H9 (cell line): ENCODE measurements at regions not wholly inside any gene's neighbourhood (a gene's known extent, or its start where the extent isn't known, plus 50 kb on each side); places are given as distances from the start of the nearest gene placed in this dataset.

ENCODE experiments used
- DNase-seq: peaks from one replicate; pipeline ENCODE4 v3.0.0-alpha.2; 2017
- H2AFZ ChIP-seq: one replicate; pipeline ENCODE4 v1.6.1; 2013; ENCODE audit warnings: mild to moderate bottlenecking, low read length, control low read depth, moderate library complexity
- H2AK5ac ChIP-seq: 2 replicates; pipeline ENCODE4 v1.6.1; 2013; ENCODE audit warnings: low read length, control low read depth, mixed read lengths; ENCODE audit not compliant: insufficient read length
- H2BK120ac ChIP-seq: one replicate; pipeline ENCODE4 v1.6.1; 2013; ENCODE audit warnings: low read depth, mild to moderate bottlenecking, low read length, control low read depth, inconsistent platforms; ENCODE audit not compliant: poor library complexity, severe bottlenecking
- H2BK12ac ChIP-seq: 2 replicates; pipeline ENCODE4 v1.6.1; 2013; ENCODE audit warnings: low read length, control low read depth, mixed read lengths, low read depth; ENCODE audit not compliant: insufficient read length
- H2BK15ac ChIP-seq: 2 replicates; pipeline ENCODE4 v1.6.1; 2013; ENCODE audit warnings: low read depth, low read length, control low read depth
- H2BK20ac ChIP-seq: one replicate; pipeline ENCODE4 v1.6.1; 2013; ENCODE audit warnings: low read depth, mild to moderate bottlenecking, low read length, control low read depth, inconsistent platforms; ENCODE audit not compliant: poor library complexity, severe bottlenecking
- H2BK5ac ChIP-seq: 2 replicates; pipeline ENCODE4 v1.6.1; 2013; ENCODE audit warnings: low read length, control low read depth, mixed read lengths; ENCODE audit not compliant: insufficient read length
- H3K14ac ChIP-seq: 2 replicates; pipeline ENCODE4 v1.6.1; 2013; ENCODE audit warnings: low read length, control low read depth; ENCODE audit not compliant: insufficient read depth
- H3K18ac ChIP-seq: 2 replicates; pipeline ENCODE4 v1.6.1; 2013; ENCODE audit warnings: low read depth, mild to moderate bottlenecking, mixed read lengths, low read length, control low read depth; ENCODE audit not compliant: insufficient read length
- H3K23ac ChIP-seq: 2 replicates; pipeline ENCODE4 v1.6.1; 2013; ENCODE audit warnings: low read length, control low read depth, mixed read lengths, low read depth; ENCODE audit not compliant: insufficient read length
- H3K23me2 ChIP-seq: 2 replicates; pipeline ENCODE4 v1.6.1; 2013; ENCODE audit warnings: low read depth, mild to moderate bottlenecking, mixed read lengths, low read length, control low read depth; ENCODE audit not compliant: insufficient read length, poor library complexity, severe bottlenecking
- H3K27ac ChIP-seq: 2 replicates; pipeline ENCODE4 v1.5.1; 2013; ENCODE audit warnings: low read length, control low read depth, mixed read lengths, low read depth; ENCODE audit not compliant: insufficient read length
- H3K27me3 ChIP-seq: 2 replicates; pipeline ENCODE4 v1.6.1; 2013; ENCODE audit warnings: low read length, control low read depth, inconsistent platforms; ENCODE audit not compliant: insufficient read depth
- H3K4ac ChIP-seq: 2 replicates; pipeline ENCODE4 v1.6.1; 2013; ENCODE audit warnings: low read depth, mild to moderate bottlenecking, control low read depth, inconsistent platforms, low read length, moderate library complexity
- H3K4me1 ChIP-seq: 2 replicates; pipeline ENCODE4 v1.6.1; 2013; ENCODE audit warnings: low read length, control low read depth, inconsistent platforms; ENCODE audit not compliant: insufficient read depth
- H3K4me2 ChIP-seq: 2 replicates; pipeline ENCODE4 v1.6.1; 2013; ENCODE audit warnings: low read length, control low read depth, mixed read lengths; ENCODE audit not compliant: insufficient read length, insufficient read depth
- H3K56ac ChIP-seq: 2 replicates; pipeline ENCODE4 v1.6.1; 2013; ENCODE audit warnings: low read depth, mild to moderate bottlenecking, mixed read lengths, low read length, control low read depth; ENCODE audit not compliant: insufficient read length
- H3K79me1 ChIP-seq: 2 replicates; pipeline ENCODE4 v1.6.1; 2013; ENCODE audit warnings: low read depth, mild to moderate bottlenecking, moderate library complexity, low read length, control low read depth, inconsistent platforms; ENCODE audit not compliant: insufficient read depth, poor library complexity, severe bottlenecking
- H3K79me2 ChIP-seq: 2 replicates; pipeline ENCODE4 v1.6.1; 2013; ENCODE audit warnings: low read length, control low read depth, inconsistent platforms; ENCODE audit not compliant: insufficient read depth
- H3K9ac ChIP-seq: 2 replicates; pipeline ENCODE4 v1.6.1; 2013; ENCODE audit warnings: low read length, control low read depth, mixed read lengths; ENCODE audit not compliant: insufficient read length; ENCODE audit errors: extremely low read depth
- H3K9me3 ChIP-seq: one replicate; pipeline ENCODE4 v1.6.1; 2013; ENCODE audit warnings: low read depth, low read length, inconsistent platforms; ENCODE audit not compliant: control insufficient read depth
- H3T11ph ChIP-seq: one replicate; pipeline ENCODE4 v1.6.1; 2013; ENCODE audit warnings: mild to moderate bottlenecking, low read length, control low read depth, inconsistent platforms
- H4K20me1 ChIP-seq: one replicate; pipeline ENCODE4 v1.6.1; 2013; ENCODE audit not compliant: control insufficient read depth, insufficient read length, insufficient read depth
- H4K5ac ChIP-seq: 2 replicates; pipeline ENCODE4 v1.6.1; 2013; ENCODE audit warnings: low read depth, mild to moderate bottlenecking, mixed read lengths, low read length, control low read depth; ENCODE audit not compliant: insufficient read length
- H4K8ac ChIP-seq: replicated peaks from 2 replicates; pipeline ENCODE4 v1.6.1; 2013; ENCODE audit warnings: low read length, control low read depth, mixed read lengths, low read depth; ENCODE audit not compliant: insufficient read length
- H4K91ac ChIP-seq: 2 replicates; pipeline ENCODE4 v1.6.1; 2013; ENCODE audit warnings: low read depth, mild to moderate bottlenecking, moderate library complexity, mixed read lengths, low read length, control low read depth; ENCODE audit not compliant: insufficient read length
- H3K27ac Mint-ChIP-seq, 3 experiments: 2 replicates in 2 of 3; 3 replicates in 1 of 3; pipeline ENCODE4 v1.8.0; 2020 to 2021; ENCODE audit warnings: mixed read lengths in 3 of 3, mild to moderate bottlenecking in 1 of 3, moderate library complexity in 1 of 3
- H3K27me3 Mint-ChIP-seq: 2 replicates; pipeline ENCODE4 v1.8.0; 2021; ENCODE audit warnings: low read depth, mild to moderate bottlenecking, moderate library complexity, mixed read lengths
- H3K36me3 Mint-ChIP-seq, 3 experiments: 2 replicates in 2 of 3; 3 replicates in 1 of 3; pipeline ENCODE4 v1.8.0; 2020 to 2021; ENCODE audit warnings: low read depth in 3 of 3, mixed read lengths in 3 of 3; ENCODE audit not compliant: insufficient read depth in 1 of 3
- H3K4me1 Mint-ChIP-seq, 2 experiments: 2 replicates each; pipeline ENCODE4 v1.8.0; 2020; ENCODE audit warnings: mixed read lengths in 2 of 2
- H3K4me3 Mint-ChIP-seq, 2 experiments: 2 replicates in 1 of 2; 3 replicates in 1 of 2; pipeline ENCODE4 v1.8.0; 2020 to 2021; ENCODE audit warnings: mild to moderate bottlenecking in 2 of 2, mixed read lengths in 2 of 2, moderate library complexity in 1 of 2
- H3K9me3 Mint-ChIP-seq, 2 experiments: 2 replicates in 1 of 2; 3 replicates in 1 of 2; pipeline ENCODE4 v1.8.0; 2020; ENCODE audit warnings: mild to moderate bottlenecking in 2 of 2, mixed read lengths in 2 of 2, moderate library complexity in 1 of 2
- WGBS: extraction: QIAGEN DNeasy Blood & Tissue Kit; methylation state at CpG from one replicate; pipeline ENCODE4 v1.1.7; 2013; ENCODE audit warnings: missing lambda C conversion rate, low lambda C conversion rate, mixed read lengths; ENCODE audit not compliant: insufficient read length; ENCODE audit errors: extremely low coverage; 5-methylcytosine and 5-hydroxymethylcytosine counted together
- TF ChIP-seq, protein P1 (sequence below): fragments of 200-600 bp; sonication (generic); conservative IDR thresholded peaks from 3 replicates; pipeline ENCODE4 v1.8.0; 2021; ENCODE audit warnings: antibody characterized with exemption, mild to moderate bottlenecking

DNA sequence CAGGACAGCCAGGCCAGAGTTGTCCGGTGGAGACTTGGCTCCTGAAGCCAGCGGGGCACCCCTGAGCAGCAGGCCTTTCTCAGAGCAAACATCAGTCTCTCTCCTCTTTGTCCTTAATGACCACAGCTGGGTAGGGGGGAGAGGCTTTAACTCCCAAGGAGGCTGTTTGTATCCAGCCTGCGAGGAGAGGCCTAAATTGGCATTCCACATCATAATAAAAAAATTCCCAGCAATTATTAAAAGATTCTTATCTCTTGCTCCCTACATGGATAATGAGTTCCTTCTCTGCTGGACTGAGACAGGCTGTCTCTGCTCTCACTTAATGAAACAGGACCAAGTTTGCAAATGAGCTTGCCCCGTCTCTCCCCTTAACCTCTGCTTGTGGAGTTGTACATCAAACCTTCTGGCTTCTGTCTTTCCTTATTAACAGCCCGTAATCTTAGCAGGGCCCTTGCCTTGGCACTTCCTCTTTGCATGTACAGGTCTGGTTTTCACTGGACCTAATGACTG is 838.2 kb downstream of the MAFB start:
- no peak overlapping the region for H2AK5ac ChIP-seq
- H3K4me3 Mint-ChIP-seq, result no peak overlapping the region
- H3K14ac ChIP-seq, result 0 out of 2 replicates have a peak overlapping the region, but pooled peaks have one; percentile 46
- no peak overlapping the region for H4K8ac ChIP-seq
- no peak overlapping the region for H3K9ac ChIP-seq
- WGBS, result no CpG with 5 or more reads among the region's 5 CpGs
- H3K4ac ChIP-seq, result no peak overlapping the region
- no peaks in the 10 kb centered on the region for H3K79me1 ChIP-seq
- no peak overlapping the region for H3T11ph ChIP-seq
- no peaks in the 10 kb centered on the region for H3K9me3 ChIP-seq
- no peak overlapping the region for H2BK5ac ChIP-seq
- H3K27me3 ChIP-seq, result no peaks in the 10 kb centered on the region
- no peaks in the 10 kb centered on the region for H3K36me3 Mint-ChIP-seq
- H3K27ac ChIP-seq, result no peak overlapping the region
- H4K5ac ChIP-seq, result no peak overlapping the region
- no peaks in the 10 kb centered on the region for H3K4me1 ChIP-seq
- H3K4me2 ChIP-seq, result no peak overlapping the region
- H2AFZ ChIP-seq, result no peak overlapping the region
- H3K4me1 Mint-ChIP-seq, result peaks cover 24 to 40% of the 10 kb centered on the region in 2 experiments
- H2BK15ac ChIP-seq, result no peak overlapping the region
- TF ChIP-seq, protein P1, sequence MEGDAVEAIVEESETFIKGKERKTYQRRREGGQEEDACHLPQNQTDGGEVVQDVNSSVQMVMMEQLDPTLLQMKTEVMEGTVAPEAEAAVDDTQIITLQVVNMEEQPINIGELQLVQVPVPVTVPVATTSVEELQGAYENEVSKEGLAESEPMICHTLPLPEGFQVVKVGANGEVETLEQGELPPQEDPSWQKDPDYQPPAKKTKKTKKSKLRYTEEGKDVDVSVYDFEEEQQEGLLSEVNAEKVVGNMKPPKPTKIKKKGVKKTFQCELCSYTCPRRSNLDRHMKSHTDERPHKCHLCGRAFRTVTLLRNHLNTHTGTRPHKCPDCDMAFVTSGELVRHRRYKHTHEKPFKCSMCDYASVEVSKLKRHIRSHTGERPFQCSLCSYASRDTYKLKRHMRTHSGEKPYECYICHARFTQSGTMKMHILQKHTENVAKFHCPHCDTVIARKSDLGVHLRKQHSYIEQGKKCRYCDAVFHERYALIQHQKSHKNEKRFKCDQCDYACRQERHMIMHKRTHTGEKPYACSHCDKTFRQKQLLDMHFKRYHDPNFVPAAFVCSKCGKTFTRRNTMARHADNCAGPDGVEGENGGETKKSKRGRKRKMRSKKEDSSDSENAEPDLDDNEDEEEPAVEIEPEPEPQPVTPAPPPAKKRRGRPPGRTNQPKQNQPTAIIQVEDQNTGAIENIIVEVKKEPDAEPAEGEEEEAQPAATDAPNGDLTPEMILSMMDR, result no peak
- H2BK120ac ChIP-seq, result no peak overlapping the region
- no peak overlapping the region for H2BK20ac ChIP-seq
- no peaks in the 10 kb centered on the region; a peak in 1 of 5 replicates for H3K9me3 Mint-ChIP-seq
- H3K27ac Mint-ChIP-seq, result no peak overlapping the region; a peak in 1 of 7 replicates
- no peaks in the 10 kb centered on the region for H3K79me2 ChIP-seq
- H4K20me1 ChIP-seq, result no peaks in the 10 kb centered on the region
- no peaks in the 10 kb centered on the region for H3K23me2 ChIP-seq
- H3K23ac ChIP-seq, result no peak overlapping the region
- no peak overlapping the region for H3K56ac ChIP-seq
- H2BK12ac ChIP-seq, result no peak overlapping the region
- DNase-seq, result no peak
- no peak overlapping the region for H3K18ac ChIP-seq
- H3K27me3 Mint-ChIP-seq, result no peaks in the 10 kb centered on the region; the same call in 1 of the 2 replicates
- no peak overlapping the region for H4K91ac ChIP-seq
